ENCODE measurements at regions not wholly inside any gene's neighbourhood (a gene's known extent, or its start where the extent isn't known, plus 50 kb on each side); places are given as distances from the start of the nearest gene placed in this dataset.
"Not testable (repeated sequence)": the region's sequence is repeated elsewhere in the genome, so short reads cannot be mapped to it uniquely, and the experiment has no call there.

DNA sequence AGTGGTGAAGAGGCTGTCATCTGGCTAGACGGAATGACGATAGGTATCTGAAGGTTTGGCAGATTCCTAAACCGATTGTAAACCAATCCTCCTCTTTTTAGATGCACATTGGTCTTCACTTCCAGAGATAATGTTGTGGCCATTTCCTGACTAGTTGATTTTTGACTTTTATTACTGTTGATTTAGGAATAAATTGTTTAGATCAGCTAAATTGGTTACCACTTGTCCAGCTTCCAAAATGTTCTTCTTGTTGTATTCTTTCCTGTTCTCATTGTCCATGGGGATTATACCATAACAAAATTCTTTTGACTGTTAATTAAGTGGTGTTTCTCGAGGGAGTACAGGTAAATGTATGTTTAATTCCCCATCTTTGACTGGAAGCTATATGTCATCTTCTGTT lies 119.7 kb downstream of the MACROH2A1 start:
- DNase-seq (ENCODE audit: low spot score), result no peak

DNA sequence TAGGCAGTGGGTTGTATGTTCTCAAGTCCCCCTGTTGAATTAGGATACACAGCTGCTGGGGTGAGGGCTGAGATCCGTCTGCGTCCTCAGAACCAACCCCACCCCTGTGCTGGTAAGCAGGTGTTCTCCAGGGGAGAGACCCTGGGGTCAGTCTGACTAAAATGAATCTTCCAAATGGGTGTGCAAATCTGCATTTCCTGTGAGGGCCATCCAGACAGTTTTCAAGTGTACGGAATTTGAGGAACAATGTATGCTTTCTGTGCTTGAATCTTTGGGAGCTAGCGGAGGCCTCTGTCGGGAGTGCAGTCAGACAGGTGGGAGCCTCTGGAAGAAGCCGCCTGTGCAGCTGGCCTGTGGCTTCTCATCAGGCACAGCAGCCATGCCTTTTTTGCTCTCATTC lies 122.9 kb downstream of the MACROH2A1 start:
- no peak for DNase-seq (ENCODE audit: low spot score)

DNA sequence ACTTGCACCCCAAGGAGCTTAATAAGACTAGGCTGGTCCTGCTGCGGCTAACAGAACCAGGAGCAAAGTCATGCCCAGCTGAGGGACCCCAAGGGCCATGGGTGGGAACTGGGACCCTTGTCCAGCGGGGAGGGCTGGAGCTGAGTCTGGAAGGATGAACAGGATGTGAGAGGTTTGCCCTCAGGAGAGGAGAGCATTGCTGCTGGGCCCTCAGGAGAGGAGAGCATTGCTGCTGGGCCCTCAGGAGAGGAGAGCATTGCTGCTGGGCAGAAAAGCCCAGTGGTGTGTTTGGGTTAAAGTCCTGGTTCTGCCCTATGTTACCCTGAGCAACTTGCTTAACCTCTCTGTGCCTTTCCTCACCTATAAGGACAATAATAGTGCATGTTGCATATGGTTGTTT lies 125.8 kb downstream of the MACROH2A1 start:
- no peak for DNase-seq (ENCODE audit: low spot score)

DNA sequence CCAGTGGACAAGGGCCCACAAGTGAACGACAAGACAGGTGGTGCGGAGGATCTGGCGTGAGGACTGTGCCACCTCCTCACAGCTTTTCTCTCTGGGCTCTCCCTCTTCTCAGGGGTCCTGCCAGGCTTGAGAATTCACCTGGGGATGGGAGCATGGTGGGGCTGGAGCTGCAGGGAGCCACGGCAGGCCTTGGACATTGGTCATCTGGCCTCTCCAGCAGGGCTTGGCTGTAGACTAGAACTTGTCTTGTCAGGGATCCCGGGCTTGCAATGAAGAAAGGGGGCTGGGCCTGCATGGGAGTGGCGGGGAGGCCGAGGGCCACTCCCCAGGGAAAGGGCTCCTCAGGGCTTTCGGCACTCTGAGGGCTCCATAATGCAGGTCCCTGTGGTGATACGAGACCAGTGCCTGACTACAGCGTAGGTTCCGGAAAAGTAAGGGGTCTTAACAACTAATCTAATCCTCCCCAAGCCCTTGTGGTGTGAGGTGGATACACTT lies 126.7 kb downstream of the MACROH2A1 start:
- DNase-seq (ENCODE audit: low spot score), result no peak

DNA sequence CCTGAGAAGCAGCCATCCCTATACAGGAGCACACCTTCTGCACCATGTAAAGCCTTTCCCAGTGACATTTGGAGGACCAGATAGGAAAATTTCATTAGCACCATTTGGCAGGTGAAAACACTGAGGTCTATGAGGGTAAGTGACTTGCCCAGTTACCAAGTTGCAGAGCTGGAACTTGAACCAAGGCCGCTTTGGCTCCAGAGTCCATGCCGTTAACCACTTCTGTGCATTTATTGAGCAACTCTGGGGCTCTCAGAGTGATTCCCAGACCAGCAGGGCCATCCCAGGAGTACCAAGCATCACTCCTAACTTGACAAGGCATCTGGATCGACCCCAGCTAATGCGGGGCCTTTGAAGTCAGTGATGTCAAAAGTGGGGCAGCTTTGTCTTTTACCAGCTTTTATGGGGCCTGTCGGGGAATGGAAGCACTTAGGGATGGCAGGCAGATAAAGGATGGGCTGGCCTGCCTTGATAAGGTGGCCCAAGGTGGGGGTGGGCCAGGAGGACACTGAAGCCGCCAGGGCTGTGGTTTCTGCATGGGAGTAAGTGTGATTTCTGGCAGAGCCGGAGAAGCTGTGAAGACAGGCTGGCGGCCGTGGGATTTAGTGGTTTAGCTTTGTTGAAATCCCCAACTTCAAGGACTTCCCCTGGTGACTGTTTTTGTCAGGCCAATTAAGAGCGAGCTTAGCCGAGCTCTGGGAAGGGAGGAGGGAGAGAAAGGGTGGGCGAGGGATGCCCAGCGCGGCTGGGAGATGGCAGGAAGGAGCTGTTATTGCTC lies 127.3 kb downstream of the MACROH2A1 start:
- no peak for DNase-seq (ENCODE audit: low spot score)

DNA sequence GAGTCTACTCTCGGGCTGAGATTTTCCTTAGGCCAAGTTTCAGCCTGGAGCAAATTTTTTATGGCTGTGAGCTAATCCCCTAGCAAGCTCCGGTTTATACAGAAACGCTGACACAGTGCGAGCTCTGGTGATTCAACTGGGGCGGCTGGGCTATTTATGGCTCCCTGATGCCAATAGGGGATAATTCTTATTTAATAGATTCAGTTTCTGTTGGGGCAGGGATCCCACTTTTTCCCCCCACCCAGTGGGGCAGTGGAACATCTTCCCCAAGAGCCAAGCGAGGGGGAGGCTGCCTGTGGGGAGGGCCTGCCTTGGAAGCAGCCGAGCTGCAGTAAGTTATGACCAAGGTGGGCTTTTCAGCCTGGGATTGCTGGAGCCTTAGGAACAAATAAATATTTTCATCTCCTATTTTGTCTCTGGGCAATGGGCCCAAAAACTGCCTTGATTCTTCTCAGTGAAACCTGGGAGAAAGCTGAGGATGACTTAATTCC lies 129.1 kb downstream of the MACROH2A1 start:
- no peak for DNase-seq (ENCODE audit: low spot score)

DNA sequence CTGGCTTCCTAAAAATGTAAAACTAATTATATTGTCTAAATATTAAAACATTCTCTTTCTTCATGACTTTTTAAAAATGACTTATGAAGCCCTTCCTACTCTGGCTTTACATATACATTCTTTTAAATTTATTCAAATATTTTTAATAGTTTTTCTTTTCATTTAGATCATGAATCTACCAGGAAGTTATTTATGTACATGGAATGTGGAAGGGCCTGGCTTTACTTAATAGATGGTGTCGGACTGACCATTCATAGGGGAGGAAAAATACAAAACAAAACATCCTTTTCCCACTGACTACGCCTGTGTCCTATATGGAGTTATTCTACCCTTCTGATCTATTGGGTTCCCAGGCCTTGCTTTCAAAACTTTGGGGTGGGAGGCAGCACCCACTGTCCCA lies 129.8 kb downstream of the MACROH2A1 start:
- no peak for DNase-seq (ENCODE audit: low spot score)

DNA sequence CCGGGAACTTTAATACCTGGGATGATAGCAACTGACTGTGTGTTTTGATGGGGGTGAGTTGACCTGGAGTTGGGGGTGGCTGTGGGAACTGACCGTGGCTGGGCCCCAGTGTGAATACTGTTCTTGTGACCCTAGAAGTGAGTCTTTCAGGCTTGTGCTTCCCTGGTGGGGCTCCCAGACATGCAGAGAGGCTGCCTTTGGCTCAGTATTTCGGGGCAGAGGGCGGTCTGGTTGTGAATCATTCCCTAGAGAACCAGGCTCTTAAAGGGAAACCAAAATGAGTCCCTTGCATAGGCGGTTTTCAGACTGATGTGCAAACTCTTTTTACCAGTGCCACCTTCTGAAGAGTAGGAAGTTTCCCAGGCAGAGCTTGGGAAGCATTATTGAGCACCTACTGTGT lies 132.1 kb downstream of the MACROH2A1 start:
- no peak for DNase-seq (ENCODE audit: low spot score)

DNA sequence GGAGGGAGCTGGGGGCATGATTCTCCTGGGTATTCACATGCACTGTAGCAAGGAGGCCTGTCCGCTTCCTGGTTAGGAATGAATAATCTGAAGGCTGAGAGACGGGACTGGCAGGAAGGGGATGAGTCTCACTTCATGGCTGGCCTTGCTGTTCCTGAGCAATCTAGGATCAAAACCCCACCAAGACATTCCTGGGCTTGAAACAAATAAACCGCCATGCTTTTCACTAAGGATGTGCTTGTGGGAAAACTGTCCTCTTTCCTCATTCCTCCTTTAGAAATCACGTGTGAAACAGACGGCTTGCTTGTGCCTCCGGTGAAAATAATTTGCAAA lies 132.8 kb downstream of the MACROH2A1 start:
- no peak for DNase-seq (ENCODE audit: low spot score)

DNA sequence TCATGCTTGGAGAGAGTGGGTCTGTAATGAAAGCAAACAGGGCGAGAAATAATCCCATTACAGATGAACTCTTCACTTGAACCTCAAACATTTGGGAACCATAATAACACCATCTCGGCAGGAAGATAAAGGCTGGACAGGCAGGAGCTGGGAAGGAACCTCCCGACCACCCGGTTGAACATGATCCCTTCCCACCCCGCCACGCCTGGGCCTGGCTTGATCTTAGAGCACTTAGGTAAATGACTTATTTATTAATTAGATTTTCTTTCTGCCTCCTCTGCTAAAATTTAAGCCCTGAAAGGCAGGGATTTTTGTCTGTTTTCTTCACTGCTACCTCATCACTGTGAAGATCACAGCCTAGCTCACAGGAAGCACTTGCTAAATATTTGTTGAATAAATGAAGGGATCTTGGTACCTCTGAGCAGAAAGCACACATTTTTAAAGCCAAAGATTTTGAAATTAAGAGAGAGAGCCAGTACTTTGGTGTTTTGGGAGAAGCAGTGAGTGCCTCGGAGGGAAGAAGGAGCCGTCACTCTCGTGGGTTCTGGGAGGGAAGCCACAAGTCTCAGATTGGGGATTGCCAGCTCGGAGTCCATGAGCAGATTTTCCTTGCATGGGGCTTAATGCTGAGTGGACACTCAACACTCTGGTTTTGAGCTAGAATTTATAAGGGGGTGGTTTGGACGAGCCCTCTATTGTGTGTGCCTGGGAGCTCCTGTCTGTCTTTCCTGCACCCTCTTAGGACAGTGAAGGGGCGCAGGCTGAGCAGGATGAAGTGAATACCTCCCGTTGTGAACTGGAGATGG lies 133.3 kb downstream of the MACROH2A1 start:
- DNase-seq (ENCODE audit: low spot score), result no peak

DNA sequence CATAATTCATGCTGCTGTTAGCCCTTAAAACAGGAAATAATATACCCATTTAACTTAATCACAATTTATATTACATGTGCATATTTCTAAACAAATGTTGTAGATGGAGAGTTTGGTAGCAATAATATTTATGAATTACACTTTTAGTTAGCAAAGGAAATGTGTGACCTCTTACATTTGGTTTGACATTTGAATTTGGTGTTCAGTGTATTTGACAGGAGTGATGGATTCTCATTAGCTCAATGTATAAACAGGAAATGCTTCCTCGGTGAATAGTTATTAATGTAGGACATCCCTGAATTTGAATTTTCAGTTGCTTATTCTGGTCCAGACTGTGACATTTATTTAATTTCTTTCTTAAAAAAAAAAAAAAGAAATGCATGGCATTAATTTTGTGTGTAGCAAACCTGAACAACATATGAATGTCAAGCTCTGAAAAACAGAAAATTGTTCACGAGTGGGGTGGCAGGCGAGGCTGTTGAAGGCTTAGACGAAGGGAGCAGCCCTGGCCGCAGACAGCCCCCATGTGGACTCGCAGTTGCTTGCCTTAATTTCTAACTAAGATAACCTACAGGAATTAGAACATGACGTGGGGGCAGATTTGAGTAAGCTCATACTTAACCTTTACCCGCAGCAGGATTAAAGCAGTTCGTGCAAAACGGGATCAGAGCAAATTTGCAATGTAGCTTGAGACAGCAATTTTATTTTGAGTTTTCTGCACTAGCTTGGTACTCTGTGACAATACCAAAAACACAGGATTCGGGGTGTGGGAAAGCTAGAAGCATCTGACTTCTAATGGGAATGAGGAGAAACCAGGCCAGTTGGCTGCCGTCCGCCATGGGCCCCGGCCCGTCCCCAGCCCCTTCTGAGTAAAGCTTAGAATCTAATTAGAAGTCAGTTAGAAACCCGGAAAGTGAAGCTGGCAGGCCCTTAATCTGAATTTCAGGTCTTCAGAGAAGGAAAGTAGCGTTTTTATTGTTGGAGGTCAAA lies 134.3 kb downstream of the MACROH2A1 start:
- DNase-seq (ENCODE audit: low spot score), result no peak

DNA sequence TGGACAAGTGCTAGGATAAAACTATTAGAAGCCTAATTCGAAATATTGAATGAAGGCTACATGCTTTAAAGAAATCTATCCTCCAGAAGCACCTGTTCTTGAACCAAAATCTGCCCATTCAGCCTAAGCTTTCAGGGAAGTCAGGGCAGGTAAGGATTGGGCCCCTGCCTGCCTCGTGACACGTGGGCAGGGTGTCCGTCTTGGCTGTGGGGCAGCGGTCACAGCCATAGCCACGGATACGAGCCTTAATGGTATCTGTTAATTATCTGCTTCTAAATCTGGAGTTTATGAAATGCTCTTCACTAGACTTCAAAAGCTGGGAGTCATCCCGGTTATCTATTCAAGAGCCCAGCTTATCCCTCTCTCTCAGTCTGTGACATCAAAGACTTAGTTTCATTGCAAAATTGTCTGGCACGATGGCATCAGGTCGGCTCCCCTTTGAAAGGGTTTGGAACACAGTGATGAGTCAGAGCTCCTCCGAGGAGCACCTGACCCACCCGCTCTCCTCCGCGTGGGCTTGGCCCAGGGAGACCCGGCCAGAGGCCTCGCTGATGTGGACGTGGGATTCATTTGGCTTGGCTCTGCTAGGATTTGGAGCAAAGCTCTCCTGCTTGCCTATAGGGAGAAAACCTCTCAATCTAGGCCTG lies 135.9 kb downstream of the MACROH2A1 start:
- DNase-seq (ENCODE audit: low spot score), result no peak

DNA sequence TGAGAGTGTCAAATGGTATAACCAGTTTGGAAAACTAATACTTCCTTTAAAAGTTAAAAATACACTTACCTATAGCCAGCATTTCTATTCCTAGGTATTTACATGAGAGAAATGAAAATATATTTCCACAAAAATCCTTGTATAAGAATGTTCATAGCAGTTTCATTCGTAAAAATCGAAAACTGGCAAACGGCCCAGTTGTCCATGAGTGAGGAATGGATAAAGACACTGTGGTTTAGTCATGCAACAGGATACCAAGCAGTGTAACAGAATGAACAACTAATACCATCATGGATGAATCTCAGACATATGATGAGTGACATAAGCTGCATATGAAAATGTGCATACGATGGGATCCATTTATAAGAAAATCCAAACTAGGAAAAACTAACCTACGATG lies 136.7 kb downstream of the MACROH2A1 start:
- DNase-seq (ENCODE audit: low spot score), result no peak

DNA sequence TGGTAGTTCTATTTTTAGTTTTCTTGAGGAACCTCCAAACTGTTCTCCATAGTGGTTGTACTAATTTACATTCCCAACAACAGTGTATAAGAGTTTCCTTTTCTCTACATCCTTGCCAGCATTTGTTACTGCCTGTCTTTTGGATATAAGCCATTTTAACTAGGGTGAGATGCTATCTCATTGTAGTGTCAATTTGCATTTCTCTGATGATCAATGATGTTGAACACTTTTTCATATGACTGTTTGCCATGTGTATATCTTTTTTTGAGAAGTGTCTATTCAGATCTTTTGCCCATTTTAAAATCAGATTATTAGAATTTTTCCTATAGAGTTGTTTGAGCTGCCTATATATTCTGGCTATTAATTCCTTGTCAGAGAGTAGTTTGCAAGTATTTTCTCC lies 138.9 kb downstream of the MACROH2A1 start:
- not testable (repeated sequence) for DNase-seq (ENCODE audit: low spot score)

DNA sequence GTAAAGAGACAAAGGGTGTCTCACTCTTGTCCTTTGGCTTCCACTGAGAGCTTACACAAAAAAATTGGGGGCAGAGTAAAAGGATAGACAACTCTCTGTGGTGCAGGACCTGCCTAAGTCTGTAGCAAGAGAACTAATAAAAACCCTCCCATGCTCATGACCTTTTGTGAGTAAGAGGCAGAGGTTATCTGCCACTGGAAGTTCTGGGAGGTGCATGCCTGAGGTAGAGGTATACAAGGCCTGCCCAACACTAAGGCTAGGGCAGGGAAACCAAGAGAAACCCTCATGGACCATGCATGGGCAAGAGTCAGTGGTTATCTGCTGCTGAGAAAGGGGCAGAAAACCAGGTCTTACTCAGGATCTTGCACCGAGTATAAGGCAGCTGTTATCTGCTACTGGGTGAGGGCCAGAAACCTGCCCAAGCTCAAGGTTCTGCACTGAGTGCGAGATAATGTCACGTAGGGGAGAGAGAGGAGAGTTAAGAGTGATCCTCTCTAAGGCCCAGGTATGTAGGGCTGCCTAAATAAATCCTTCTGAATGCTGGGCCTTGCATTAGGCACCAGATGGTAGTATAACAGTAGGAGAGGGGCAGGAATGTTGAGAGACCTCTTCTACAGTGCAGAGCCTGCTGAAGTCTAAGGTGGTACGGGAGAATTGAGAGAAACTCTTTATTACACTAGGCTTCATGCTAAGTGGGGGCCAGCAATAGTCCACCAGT lies 143.4 kb downstream of the MACROH2A1 start:
- no peak for DNase-seq (ENCODE audit: low spot score)

DNA sequence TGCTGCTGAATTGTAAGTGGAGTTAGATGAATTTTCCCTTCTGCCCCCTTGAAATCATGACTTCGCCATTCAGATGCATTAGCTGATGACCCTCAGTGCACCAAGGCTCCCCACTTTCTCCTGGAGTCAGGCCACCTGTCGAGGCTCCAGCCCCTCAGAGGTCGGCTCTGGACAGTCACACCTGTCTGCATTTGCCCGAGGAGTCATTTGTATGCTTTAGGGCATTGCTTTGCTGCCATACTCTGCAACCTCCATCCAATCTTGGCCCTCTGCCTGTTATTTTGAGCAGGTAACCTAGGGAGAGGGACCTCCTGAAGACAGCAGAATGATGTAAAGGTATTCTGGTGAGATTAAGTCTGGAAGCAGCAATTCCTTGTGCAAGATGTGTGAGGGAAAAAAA lies 144.8 kb downstream of the MACROH2A1 start:
- no peak for DNase-seq (ENCODE audit: low spot score)

DNA sequence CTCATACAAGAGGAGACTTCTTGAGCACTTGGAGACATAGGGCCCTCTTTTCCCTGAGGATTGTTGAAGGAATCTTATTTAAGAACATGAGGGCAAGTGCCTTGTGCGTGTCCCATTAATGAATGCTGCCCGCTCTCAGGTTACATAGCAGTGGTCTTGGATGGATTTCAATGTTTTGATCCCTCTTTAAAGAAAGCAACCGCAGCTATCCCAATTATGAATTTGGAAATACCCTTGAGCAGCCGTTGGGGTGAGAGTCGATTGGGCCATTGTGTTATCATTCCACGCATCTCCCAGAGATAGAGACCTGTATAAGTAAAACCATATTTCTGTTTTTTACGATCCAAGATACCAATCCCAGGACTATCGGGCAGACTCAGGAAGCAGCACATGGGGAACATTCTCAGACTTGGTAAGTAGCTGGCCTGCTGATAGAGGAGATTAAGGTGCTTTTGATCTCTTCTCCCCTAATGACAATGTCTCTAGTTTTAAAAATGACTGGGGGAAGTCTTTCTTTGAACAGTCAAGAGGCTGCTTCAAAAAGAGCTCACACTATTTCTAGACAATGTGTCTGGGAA lies 145.3 kb downstream of the MACROH2A1 start:
- DNase-seq (ENCODE audit: low spot score), result no peak

DNA sequence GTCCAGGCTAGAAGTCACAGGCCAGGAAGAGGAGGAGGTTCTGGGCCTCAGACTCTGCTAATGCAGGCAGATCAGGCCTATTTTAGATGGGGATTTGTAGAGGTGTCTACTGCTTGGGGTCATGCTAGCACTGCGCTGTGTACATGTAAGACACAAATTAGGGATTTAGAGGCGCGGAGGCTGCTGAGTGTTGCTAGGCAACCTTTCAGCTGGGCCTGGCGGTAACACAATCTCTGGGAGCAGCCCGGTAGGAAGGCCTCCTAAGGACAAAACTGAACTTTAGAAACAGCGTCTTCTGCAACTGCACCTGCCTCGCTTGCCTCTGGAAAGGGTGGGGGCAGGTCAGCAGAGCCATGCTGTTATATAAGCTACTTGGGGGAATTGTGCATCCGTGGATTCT lies 147.9 kb downstream of the MACROH2A1 start:
- DNase-seq (ENCODE audit: low spot score), result no peak

DNA sequence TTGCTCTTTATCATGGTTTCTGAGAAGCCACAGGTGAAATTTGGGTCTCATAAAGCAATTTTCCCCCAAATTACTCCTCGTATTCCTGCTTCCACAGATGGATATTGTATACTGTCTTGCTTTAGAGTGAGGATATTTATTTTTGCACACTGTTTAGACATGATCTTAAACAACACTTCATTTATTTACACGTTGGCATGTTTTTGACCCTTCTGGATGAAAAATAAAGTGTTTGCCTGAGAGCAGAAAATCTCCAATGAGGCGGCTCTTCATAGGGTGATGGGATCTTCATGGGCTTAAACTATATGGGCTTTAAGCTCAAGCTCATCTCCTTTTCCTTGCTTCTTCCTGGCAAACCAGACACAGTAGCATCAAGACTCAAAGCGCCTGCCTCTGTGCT lies 148.4 kb downstream of the MACROH2A1 start:
- DNase-seq (ENCODE audit: low spot score), result no peak

DNA sequence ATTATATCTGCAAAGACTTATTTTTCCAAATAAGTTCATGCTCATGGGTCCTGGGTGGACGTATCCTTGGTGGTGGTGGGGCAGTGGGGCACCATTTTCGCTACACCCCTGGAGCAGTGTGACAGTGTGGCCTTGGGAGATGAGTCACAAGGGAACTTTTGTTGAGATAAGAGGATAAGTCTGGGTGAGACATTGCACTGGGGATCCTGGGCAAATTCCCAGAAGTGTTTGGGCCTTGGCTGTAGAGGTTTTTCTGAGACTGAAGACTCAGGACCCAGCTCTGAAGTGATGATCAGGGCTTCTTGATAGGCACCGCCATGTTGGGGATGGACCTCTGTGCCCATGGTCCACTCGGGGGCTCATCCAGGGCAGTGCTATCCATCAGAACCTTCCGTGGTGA lies 149.4 kb downstream of the MACROH2A1 start:
- DNase-seq (ENCODE audit: low spot score), result no peak

Data from iPS-NIHi11 (cell line).